ENCODE measurements at regions not wholly inside any gene's neighbourhood (a gene's known extent, or its start where the extent isn't known, plus 50 kb on each side); places are given as distances from the start of the nearest gene placed in this dataset.

DNA sequence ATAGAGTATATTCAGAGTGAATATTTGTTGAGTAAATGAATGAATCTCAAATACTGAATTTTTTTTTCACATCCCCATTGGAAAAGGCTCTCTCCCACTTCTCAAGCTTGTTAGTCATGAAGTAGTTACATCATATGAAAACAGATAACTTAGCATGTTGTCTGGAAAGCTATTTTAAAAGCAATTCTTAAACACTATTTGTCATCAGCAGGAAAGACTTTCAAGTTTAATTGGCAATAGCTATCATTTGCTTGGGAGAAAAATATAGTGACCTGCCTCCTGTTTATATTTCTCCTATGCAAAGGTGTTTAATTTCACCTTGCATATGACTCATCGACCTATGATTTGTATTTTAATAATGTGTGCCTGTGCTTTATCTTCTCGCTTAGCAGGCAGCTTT is 499.8 kb upstream of the GRIA1 start:
- TF ChIP-seq, protein P1, sequence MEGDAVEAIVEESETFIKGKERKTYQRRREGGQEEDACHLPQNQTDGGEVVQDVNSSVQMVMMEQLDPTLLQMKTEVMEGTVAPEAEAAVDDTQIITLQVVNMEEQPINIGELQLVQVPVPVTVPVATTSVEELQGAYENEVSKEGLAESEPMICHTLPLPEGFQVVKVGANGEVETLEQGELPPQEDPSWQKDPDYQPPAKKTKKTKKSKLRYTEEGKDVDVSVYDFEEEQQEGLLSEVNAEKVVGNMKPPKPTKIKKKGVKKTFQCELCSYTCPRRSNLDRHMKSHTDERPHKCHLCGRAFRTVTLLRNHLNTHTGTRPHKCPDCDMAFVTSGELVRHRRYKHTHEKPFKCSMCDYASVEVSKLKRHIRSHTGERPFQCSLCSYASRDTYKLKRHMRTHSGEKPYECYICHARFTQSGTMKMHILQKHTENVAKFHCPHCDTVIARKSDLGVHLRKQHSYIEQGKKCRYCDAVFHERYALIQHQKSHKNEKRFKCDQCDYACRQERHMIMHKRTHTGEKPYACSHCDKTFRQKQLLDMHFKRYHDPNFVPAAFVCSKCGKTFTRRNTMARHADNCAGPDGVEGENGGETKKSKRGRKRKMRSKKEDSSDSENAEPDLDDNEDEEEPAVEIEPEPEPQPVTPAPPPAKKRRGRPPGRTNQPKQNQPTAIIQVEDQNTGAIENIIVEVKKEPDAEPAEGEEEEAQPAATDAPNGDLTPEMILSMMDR (IDR thresholded peaks at IDR 0.05): no peak
- TF ChIP-seq EP300 (IDR thresholded peaks at IDR 0.05): no peak
- no peak for TF ChIP-seq POLR2A (IDR thresholded peaks at IDR 0.05; ENCODE audit: low read depth)
